HepG2 (cell line): ENCODE measurements at regions not wholly inside any gene's neighbourhood (a gene's known extent, or its start where the extent isn't known, plus 50 kb on each side); places are given as distances from the start of the nearest gene placed in this dataset.

Experiments used
- ATAC-seq: fragments of 200-7000 bp; cut with Tn5 transposase; 3 replicates; pipeline ENCODE4 v1.9.1; 2020; ENCODE audit warnings: mild to moderate bottlenecking, moderate library complexity
- BruUV-seq: library from RNA; stranded (reverse); fragments of 400-500 nt; replicated peaks from 2 replicates; lab custom pipeline; 2021; lab: Mats Ljungman, UMichigan
- CTCF ChIA-PET: fragments of 300-600 bp; formaldehyde crosslinking; extraction: SDS; loops from one replicate; lab custom pipeline; 2021; ENCODE audit warnings: low total read pairs, inconsistent platforms, low intra/inter-chr PET ratio; lab: Yijun Ruan, JAX
- POLR2A ChIA-PET: fragments of 350-600 bp; sonication (Branson Sonifier 250); formaldehyde crosslinking; loops from one replicate; lab custom pipeline; 2020; ENCODE audit warnings: antibody characterized with exemption, inconsistent platforms; lab: Yijun Ruan, JAX
- DNase-seq: peaks from one replicate; pipeline ENCODE4 v3.0.0-alpha.2; 2015; ENCODE audit warnings: low spot score
- FAIRE-seq: peaks from 3 replicates; lab custom pipeline; 2011; peaks lifted over from hg19 to GRCh38; lab: Jason Lieb, UNC
- H2AFZ ChIP-seq: one replicate; pipeline ENCODE4 v1.6.1; 2011; ENCODE audit warnings: low read length, inconsistent platforms
- H3K27ac ChIP-seq: fragments of 300-600 bp; 3 replicates; pipeline ENCODE4 v1.8.0; 2011; ENCODE audit warnings: mixed run types, mild to moderate bottlenecking, mixed read lengths, low read length, inconsistent platforms; ENCODE audit not compliant: insufficient read depth; ENCODE audit errors: extremely low read length
- H3K27me3 ChIP-seq, 2 experiments: fragments of 200-600 bp in 1 of 2; 2 replicates in 1 of 2; 3 replicates in 1 of 2; pipeline versions ENCODE4 v1.6.0 to v1.8.0; 2011; ENCODE audit warnings: low read length in 2 of 2, mild to moderate bottlenecking in 2 of 2, moderate library complexity in 2 of 2, inconsistent platforms in 1 of 2; ENCODE audit not compliant: insufficient read depth in 2 of 2, control insufficient read depth in 1 of 2
- H3K36me3 ChIP-seq, 2 experiments: fragments of 200-600 bp in 1 of 2; replicated peaks in 1 of 2; 2 replicates in 1 of 2; 3 replicates in 1 of 2; pipeline versions ENCODE4 v1.5.1 to v1.8.0; 2011; ENCODE audit warnings: low read length in 2 of 2, inconsistent platforms in 1 of 2; ENCODE audit not compliant: insufficient read depth in 2 of 2, control insufficient read depth in 1 of 2
- H3K4me1 ChIP-seq: 2 replicates; pipeline ENCODE4 v1.5.1; 2012; ENCODE audit warnings: low read length, inconsistent platforms; ENCODE audit not compliant: insufficient read depth
- H3K4me2 ChIP-seq: 2 replicates; pipeline ENCODE4 v1.6.0; 2011; ENCODE audit warnings: low read depth, low read length, inconsistent platforms
- H3K4me3 ChIP-seq, 3 experiments: fragments of 200-600 bp in 1 of 3; sonication (generic), shearing (Covaris generic) in 1 of 3; replicated peaks in 1 of 3; 2 replicates each; pipeline ENCODE4 v1.5.1; 2011 to 2016; ENCODE audit warnings: low read length in 3 of 3, inconsistent platforms in 2 of 3, low read depth in 2 of 3, mild to moderate bottlenecking in 2 of 3, control low read depth in 1 of 3, mixed read lengths in 1 of 3; ENCODE audit not compliant: insufficient read depth in 1 of 3
- H3K79me2 ChIP-seq: one replicate; pipeline ENCODE4 v1.6.1; 2011; ENCODE audit warnings: low read length, inconsistent platforms; ENCODE audit not compliant: insufficient read depth
- H3K9ac ChIP-seq: 2 replicates; pipeline ENCODE4 v1.6.0; 2011; ENCODE audit warnings: mild to moderate bottlenecking, low read depth, low read length, inconsistent platforms; ENCODE audit not compliant: insufficient read depth
- H3K9me3 ChIP-seq: 2 replicates; pipeline ENCODE4 v1.5.1; 2012; ENCODE audit warnings: mild to moderate bottlenecking, low read length
- H4K20me1 ChIP-seq: 2 replicates; pipeline ENCODE4 v1.6.0; 2011; ENCODE audit warnings: inconsistent platforms, mild to moderate bottlenecking, low read length, moderate library complexity; ENCODE audit not compliant: insufficient read depth
- ATF4 ChIP-seq, 2 experiments: fragments of 450-650 bp in 1 of 2; sonication (generic) in 1 of 2; formaldehyde crosslinking; IDR thresholded peaks; 2 replicates each; pipeline versions ENCODE4 v1.5.0 to v1.8.0; 2020 to 2022; ENCODE audit warnings: mild to moderate bottlenecking in 1 of 2, missing genetic modification reagents in 1 of 2
- SETDB1 ChIP-seq: sonication (generic); formaldehyde crosslinking; IDR thresholded peaks from 2 replicates; pipeline ENCODE4 v1.5.1; 2020; ENCODE audit warnings: missing genetic modification reagents, mild to moderate bottlenecking, borderline replicate concordance
- SIN3B ChIP-seq: fragments of 150-350 bp; IDR thresholded peaks from 2 replicates; pipeline ENCODE4 v1.6.1; 2014; ENCODE audit warnings: low read length
- TFE3 ChIP-seq: IDR thresholded peaks from 2 replicates; pipeline ENCODE4 v1.6.1; 2016
- ZBTB39 ChIP-seq: sonication (generic); formaldehyde crosslinking; IDR thresholded peaks from 2 replicates; pipeline ENCODE4 v1.5.0; 2020; ENCODE audit warnings: missing genetic modification reagents
- ZMYM2 ChIP-seq: sonication (generic); formaldehyde crosslinking; IDR thresholded peaks from 2 replicates; pipeline ENCODE4 v1.8.0; 2022; ENCODE audit warnings: mild to moderate bottlenecking, missing genetic modification reagents
- ZNF407 ChIP-seq: sonication (generic); formaldehyde crosslinking; IDR thresholded peaks from one replicate; pipeline ENCODE4 v1.5.1; 2020; ENCODE audit warnings: mild to moderate bottlenecking, missing genetic modification reagents; ENCODE audit errors: not compliant biosample characterization
- ZNF660 ChIP-seq: sonication (generic); formaldehyde crosslinking; IDR thresholded peaks from 2 replicates; pipeline ENCODE4 v1.5.1; 2020; ENCODE audit warnings: mild to moderate bottlenecking, low read depth, missing genetic modification reagents, borderline replicate concordance
- ZNF784 ChIP-seq: sonication (generic); formaldehyde crosslinking; IDR thresholded peaks from 2 replicates; pipeline ENCODE4 v1.5.1; 2020; ENCODE audit warnings: missing genetic modification reagents, mild to moderate bottlenecking, borderline replicate concordance
- in situ Hi-C: cut with HindIII; loops from 2 replicates; pipeline ENCODE4 v1.10.0; 2017; ENCODE audit warnings: low pct_unique_long_range_greater_than_20kb; ENCODE audit not compliant: extremely low pct_ligation_motif_present
- intact Hi-C: fragments of 100-400 bp; cut with micrococcal nuclease; formaldehyde crosslinking; loops from one replicate; pipeline ENCODE4 v1.10.0; 2022; ENCODE audit not compliant: unreplicated experiment

- no peak for TF ChIP-seq ZNF407 (CRISPR knock-in tag)
- TF ChIP-seq SETDB1 (CRISPR knock-in tag) = no peak
- TF ChIP-seq ATF4 (CRISPR knock-in tag; IDR thresholded peaks at IDR 0.05) = no peak
- TF ChIP-seq SIN3B = no peak
Measured at GRCh38 chr2:187853381-187853791, 299.2 kb upstream of the TFPI start (continued).

GRCh38 chr2:187854801-187855200 is 300.6 kb upstream of the TFPI start:
- no TSS peak for BruUV-seq
- Histone ChIP-seq H3K9me3 (no peaks in the 10 kb centered on the region), H3K9ac (no peak overlapping the region), H3K36me3 (no peaks in the 10 kb centered on the region), H3K4me1 (no peaks in the 10 kb centered on the region), H3K4me3 (no peak overlapping the region), H3K79me2 (no peaks in the 10 kb centered on the region), H3K27me3 (no peaks in the 10 kb centered on the region; a peak in 1 of 5 replicates), H2AFZ (no peak overlapping the region), H3K27ac (no peak overlapping the region), H3K4me2 (no peak overlapping the region), H4K20me1 (no peaks in the 10 kb centered on the region)
- no peak for DNase-seq
- intact Hi-C loops = no loop called here
- CTCF ChIA-PET = no interaction called here
- no peak for ATAC-seq
- POLR2A ChIA-PET = no interaction called here
- no peak for FAIRE-seq
- in situ Hi-C loops = no loop called here
- TF ChIP-seq ZBTB39 (CRISPR knock-in tag) = no peak
- no peak for TF ChIP-seq ZMYM2 (CRISPR knock-in tag)
- TF ChIP-seq ZNF660 (CRISPR knock-in tag) = no peak
- no peak for TF ChIP-seq TFE3 (CRISPR knock-in tag)
- no peak for TF ChIP-seq ZNF784 (CRISPR knock-in tag)
